Lung (tissue), 11 donors: ENCODE measurements at regions not wholly inside any gene's neighbourhood (a gene's known extent, or its start where the extent isn't known, plus 50 kb on each side); places are given as distances from the start of the nearest gene placed in this dataset.

Experiments
- ATAC-seq: fragments of 200-7000 bp; cut with Tn5 transposase; one replicate; pipeline ENCODE4 v1.9.1; 2020; ENCODE audit warnings: moderate number of reproducible peaks; ENCODE audit not compliant: insufficient read depth, low FRiP score
- DNase-seq, 3 donors: peaks; one replicate each; pipeline ENCODE4 v3.0.0-alpha.2; 2013 to 2017
- H3K27ac ChIP-seq, 2 donors: one replicate each; pipeline ENCODE4 v1.5.1; 2013; ENCODE audit warnings: mild to moderate bottlenecking in 2 of 2, moderate library complexity in 2 of 2, control low read depth in 1 of 2, inconsistent platforms in 1 of 2, low read depth in 1 of 2, low read length in 1 of 2
- H3K27me3 ChIP-seq, 3 donors: one replicate each; pipeline ENCODE4 v1.5.1; 2013; ENCODE audit warnings: low read length in 2 of 3; ENCODE audit not compliant: control insufficient read depth in 3 of 3, insufficient read depth in 3 of 3
- H3K36me3 ChIP-seq, 4 donors: one replicate each; pipeline ENCODE4 v1.5.1; 2013; ENCODE audit warnings: low read length in 4 of 4, mild to moderate bottlenecking in 1 of 4, moderate library complexity in 1 of 4; ENCODE audit not compliant: control insufficient read depth in 4 of 4, insufficient read depth in 4 of 4
- H3K4me1 ChIP-seq, 5 donors: one replicate each; pipeline ENCODE4 v1.5.1; 2013; ENCODE audit warnings: low read length in 5 of 5, mild to moderate bottlenecking in 2 of 5, moderate library complexity in 1 of 5; ENCODE audit not compliant: control insufficient read depth in 5 of 5, insufficient read depth in 5 of 5
- H3K4me3 ChIP-seq: one replicate; pipeline ENCODE4 v1.5.1; 2013; ENCODE audit warnings: mild to moderate bottlenecking, control low read depth, moderate library complexity
- H3K9ac ChIP-seq, 2 donors: one replicate each; pipeline ENCODE4 v1.5.1; 2013; ENCODE audit warnings: low read length in 2 of 2, control low read depth in 1 of 2; ENCODE audit not compliant: insufficient read depth in 1 of 2
- H3K9me3 ChIP-seq, 4 donors: one replicate each; pipeline ENCODE4 v1.5.1; 2013; ENCODE audit warnings: low read length in 3 of 4, mild to moderate bottlenecking in 1 of 4, moderate library complexity in 1 of 4; ENCODE audit not compliant: control insufficient read depth in 4 of 4, insufficient read depth in 3 of 4
- WGBS, 2 donors: extraction: QIAGEN DNeasy Blood & Tissue Kit; methylation state at CpG; one replicate each; pipeline ENCODE4 v1.1.7; 2013; 5-methylcytosine and 5-hydroxymethylcytosine counted together
- TF ChIP-seq, protein P1 (sequence below): IDR thresholded peaks from 2 replicates; pipeline ENCODE4 v1.5.1; 2012; ENCODE audit warnings: mild to moderate bottlenecking; ENCODE audit errors: control extremely low read depth, extremely low read depth
- donor health status: control.
- donor health status: control.
- donor health status: Bipolar disorder and iron deficiency.
- donor health status: healthy.
- donor health status: DM: yes; HTN: yes; CAD: no.

DNA sequence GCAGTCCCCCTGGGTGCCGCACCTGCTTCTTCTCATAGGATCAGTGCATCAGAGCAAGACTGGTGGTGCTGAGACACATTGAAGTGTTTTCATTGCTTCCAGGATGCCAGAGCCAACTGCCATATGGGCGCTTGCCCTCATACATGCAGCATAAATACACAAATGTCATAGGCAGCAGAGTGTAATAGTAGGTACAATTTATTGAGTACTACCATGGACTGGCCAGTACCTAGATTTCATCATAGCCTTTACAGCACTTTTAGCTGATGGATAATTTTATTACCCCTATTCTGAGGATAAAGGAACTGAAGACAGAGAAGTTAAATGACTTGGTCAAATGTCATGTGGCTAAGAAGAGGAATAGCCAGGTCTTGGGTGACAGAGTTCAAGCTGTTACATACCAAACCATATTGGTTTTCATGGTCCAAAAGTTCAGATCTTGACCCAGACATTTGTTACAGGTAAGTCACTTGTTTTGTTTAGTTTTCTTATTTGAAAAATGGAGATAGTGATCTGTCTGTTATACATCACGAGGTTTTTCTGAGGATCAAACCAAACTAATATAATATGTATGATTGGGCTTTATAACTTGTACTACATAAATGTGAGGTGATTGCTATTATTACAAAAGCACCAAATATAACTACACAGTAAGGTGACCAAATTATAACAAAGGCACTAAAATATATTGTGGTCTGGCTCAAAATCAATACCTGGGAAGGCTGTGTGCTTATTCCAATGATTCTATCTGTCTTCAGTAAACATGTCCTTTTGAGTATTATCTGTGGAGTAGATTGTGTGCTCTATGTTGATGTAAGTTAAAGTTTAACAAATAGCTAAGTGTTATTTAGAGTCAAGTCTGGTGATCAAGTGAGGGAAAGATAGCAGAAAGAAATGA lies 151.9 kb upstream of the CYRIA start:
- no peaks in the 10 kb centered on the region for H3K36me3 ChIP-seq
- no peak for ATAC-seq
- TF ChIP-seq, protein P1, sequence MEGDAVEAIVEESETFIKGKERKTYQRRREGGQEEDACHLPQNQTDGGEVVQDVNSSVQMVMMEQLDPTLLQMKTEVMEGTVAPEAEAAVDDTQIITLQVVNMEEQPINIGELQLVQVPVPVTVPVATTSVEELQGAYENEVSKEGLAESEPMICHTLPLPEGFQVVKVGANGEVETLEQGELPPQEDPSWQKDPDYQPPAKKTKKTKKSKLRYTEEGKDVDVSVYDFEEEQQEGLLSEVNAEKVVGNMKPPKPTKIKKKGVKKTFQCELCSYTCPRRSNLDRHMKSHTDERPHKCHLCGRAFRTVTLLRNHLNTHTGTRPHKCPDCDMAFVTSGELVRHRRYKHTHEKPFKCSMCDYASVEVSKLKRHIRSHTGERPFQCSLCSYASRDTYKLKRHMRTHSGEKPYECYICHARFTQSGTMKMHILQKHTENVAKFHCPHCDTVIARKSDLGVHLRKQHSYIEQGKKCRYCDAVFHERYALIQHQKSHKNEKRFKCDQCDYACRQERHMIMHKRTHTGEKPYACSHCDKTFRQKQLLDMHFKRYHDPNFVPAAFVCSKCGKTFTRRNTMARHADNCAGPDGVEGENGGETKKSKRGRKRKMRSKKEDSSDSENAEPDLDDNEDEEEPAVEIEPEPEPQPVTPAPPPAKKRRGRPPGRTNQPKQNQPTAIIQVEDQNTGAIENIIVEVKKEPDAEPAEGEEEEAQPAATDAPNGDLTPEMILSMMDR, result no peak
- no peaks in the 10 kb centered on the region for H3K9me3 ChIP-seq
- WGBS, 2 donors, result 81 to 90% methylated on average over 3 of the region's 3 CpGs
- no peak overlapping the region for H3K4me3 ChIP-seq
- no peaks in the 10 kb centered on the region for H3K4me1 ChIP-seq
- no peak for DNase-seq
- H3K27ac ChIP-seq, result no peak overlapping the region
- H3K9ac ChIP-seq, result no peak overlapping the region
- no peaks in the 10 kb centered on the region for H3K27me3 ChIP-seq

DNA sequence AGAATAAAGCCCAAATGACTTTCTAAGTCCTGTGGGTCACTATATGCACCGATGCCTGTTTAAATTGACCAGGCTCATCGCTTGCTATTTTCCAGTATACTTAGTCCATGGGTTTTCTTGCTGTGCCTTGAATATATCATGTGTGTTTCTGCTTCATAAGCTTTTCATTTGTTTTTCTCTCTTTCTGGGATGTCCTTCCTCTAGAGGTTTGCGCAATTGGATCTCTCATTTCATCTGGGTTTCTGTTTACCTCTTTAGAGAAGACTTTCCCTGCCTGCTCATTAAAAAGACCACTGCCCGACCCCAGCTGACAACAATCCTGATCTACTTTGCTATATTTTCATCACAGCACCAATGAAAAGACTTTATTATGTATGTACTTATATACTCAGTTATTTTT lies 150.9 kb upstream of the CYRIA start:
- no peaks in the 10 kb centered on the region for H3K27me3 ChIP-seq
- TF ChIP-seq, protein P1, result no peak
- H3K27ac ChIP-seq, result no peak overlapping the region
- no peak overlapping the region for H3K4me3 ChIP-seq
- ATAC-seq, result no peak
- H3K36me3 ChIP-seq, result no peaks in the 10 kb centered on the region
- WGBS, 2 donors, result 90 to 91% methylated on average over 4 of the region's 4 CpGs
- H3K9ac ChIP-seq, result no peak overlapping the region
- no peak for DNase-seq
- H3K4me1 ChIP-seq, result no peaks in the 10 kb centered on the region
- H3K9me3 ChIP-seq, result no peaks in the 10 kb centered on the region

DNA sequence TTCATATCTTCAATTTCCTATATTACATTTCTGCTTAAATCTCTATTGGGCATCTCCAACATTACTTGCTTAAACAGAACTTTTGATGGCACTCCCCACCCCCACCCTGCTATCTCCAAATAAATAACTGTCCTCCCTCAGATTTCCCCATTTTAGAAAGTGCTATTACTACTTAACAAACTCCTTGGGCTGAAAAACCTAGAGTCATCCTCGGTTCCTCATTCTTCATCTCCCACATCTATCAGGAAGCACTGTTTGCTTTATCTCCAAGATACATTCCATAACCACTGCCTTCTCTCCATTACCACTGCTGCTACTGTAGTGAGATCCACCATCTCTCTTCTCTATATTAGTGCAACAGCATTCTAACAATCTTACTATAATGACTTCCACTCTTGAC lies 150.4 kb upstream of the CYRIA start:
- Histone ChIP-seq H3K27me3 (no peaks in the 10 kb centered on the region), H3K9me3 (no peaks in the 10 kb centered on the region), H3K9ac (no peak overlapping the region), H3K36me3 (no peaks in the 10 kb centered on the region), H3K27ac (no peak overlapping the region), H3K4me1 (no peaks in the 10 kb centered on the region), H3K4me3 (no peak overlapping the region)
- TF ChIP-seq, protein P1, result no peak
- DNase-seq (no peak), ATAC-seq (no peak)
- 21 to 51% methylated on average over 1 of the region's 1 CpG for WGBS, 2 donors
